PFSK-1 (cell line): ENCODE measurements at regions not wholly inside any gene's neighbourhood (a gene's known extent, or its start where the extent isn't known, plus 50 kb on each side); places are given as distances from the start of the nearest gene placed in this dataset.

ENCODE experiments used
- POLR2AphosphoS5 ChIP-seq: IDR thresholded peaks from 2 replicates; pipeline ENCODE4 v1.6.1; 2012; ENCODE audit warnings: low read depth, mild to moderate bottlenecking, control low read depth, low read length, moderate library complexity
- REST ChIP-seq, 2 experiments: IDR thresholded peaks; 2 replicates each; pipeline versions ENCODE4 v1.6.1 to v1.8.0; 2011 to 2012; ENCODE audit warnings: low read depth in 2 of 2, low read length in 2 of 2, control low read depth in 1 of 2, inconsistent platforms in 1 of 2, mild to moderate bottlenecking in 1 of 2, moderate library complexity in 1 of 2; ENCODE audit not compliant: insufficient read depth in 1 of 2
- SIN3A ChIP-seq: IDR thresholded peaks from 2 replicates; pipeline ENCODE4 v1.6.1; 2012; ENCODE audit warnings: mild to moderate bottlenecking, low read length, moderate library complexity, borderline replicate concordance; ENCODE audit not compliant: insufficient read depth
- TAF1 ChIP-seq: IDR thresholded peaks from 2 replicates; pipeline ENCODE4 v1.6.1; 2012; ENCODE audit warnings: low read length, control low read depth, borderline replicate concordance; ENCODE audit not compliant: insufficient read depth

- TF ChIP-seq POLR2AphosphoS5, result no peak
- no peak for TF ChIP-seq REST (IDR thresholded peaks at IDR 0.05; ENCODE audit: insufficient read depth in 1 of 2, low read depth in 2 of 2, low read length in 2 of 2)
- no peak for TF ChIP-seq TAF1
- TF ChIP-seq SIN3A, result no peak
Measured at GRCh38 chr2:177026956-177027355, 185.6 kb upstream of the HNRNPA3 start.
